GM06990 (cell line): ENCODE measurements at regions not wholly inside any gene's neighbourhood (a gene's known extent, or its start where the extent isn't known, plus 50 kb on each side); places are given as distances from the start of the nearest gene placed in this dataset.

Experiments
- DNase-seq: peaks from one replicate; pipeline ENCODE4 v3.0.0-alpha.2; 2011; ENCODE audit not compliant: insufficient read length; ENCODE audit errors: extremely low read depth
- H3K27me3 ChIP-seq: replicated peaks from 2 replicates; pipeline ENCODE4 v1.6.0; 2011; ENCODE audit warnings: low read length; ENCODE audit not compliant: control insufficient read depth, insufficient read depth
- H3K36me3 ChIP-seq: 2 replicates; pipeline ENCODE4 v1.5.1; 2011; ENCODE audit warnings: low read length; ENCODE audit not compliant: control insufficient read depth, insufficient read depth
- H3K4me3 ChIP-seq: replicated peaks from 2 replicates; pipeline ENCODE4 v1.5.1; 2011; ENCODE audit warnings: low read depth, mild to moderate bottlenecking, control low read depth, low read length
- CTCF ChIP-seq: IDR thresholded peaks from 2 replicates; pipeline ENCODE4 v1.5.1; 2011; ENCODE audit warnings: low read length, control low read depth, mild to moderate bottlenecking, inconsistent platforms; ENCODE audit not compliant: insufficient read depth, poor library complexity, severe bottlenecking

DNA sequence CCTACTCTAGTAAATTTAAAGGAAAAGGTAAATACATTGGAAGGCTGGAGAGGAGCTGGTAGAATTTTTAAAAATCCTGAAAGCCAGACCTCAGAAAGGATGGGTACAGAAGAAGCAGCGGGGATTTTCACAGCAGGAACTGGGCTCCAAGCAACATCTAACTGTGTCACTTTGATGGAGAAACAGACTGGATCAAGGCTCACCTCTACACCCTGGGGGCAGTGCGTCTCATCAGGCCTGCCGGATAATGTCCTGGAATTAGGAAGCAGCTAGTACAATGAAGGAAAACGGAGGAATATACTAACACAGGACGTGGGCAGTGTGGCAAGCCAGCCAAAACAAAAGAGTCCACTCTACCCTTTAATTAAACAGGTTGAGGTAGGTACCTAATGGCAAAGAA lies 463.6 kb downstream of the TAF11L14 start:
- no peak for TF ChIP-seq CTCF
- Histone ChIP-seq H3K4me3 (no peak overlapping the region), H3K36me3 (no peaks in the 10 kb centered on the region), H3K27me3 (no peaks in the 10 kb centered on the region)
- no peak for DNase-seq

GRCh38 chr5:18098691-18099090 lies 464.4 kb downstream of the TAF11L14 start:
- Histone ChIP-seq H3K36me3 (no peaks in the 10 kb centered on the region), H3K4me3 (no peak overlapping the region), H3K27me3 (no peaks in the 10 kb centered on the region)
- TF ChIP-seq CTCF = no peak
- no peak for DNase-seq

DNA sequence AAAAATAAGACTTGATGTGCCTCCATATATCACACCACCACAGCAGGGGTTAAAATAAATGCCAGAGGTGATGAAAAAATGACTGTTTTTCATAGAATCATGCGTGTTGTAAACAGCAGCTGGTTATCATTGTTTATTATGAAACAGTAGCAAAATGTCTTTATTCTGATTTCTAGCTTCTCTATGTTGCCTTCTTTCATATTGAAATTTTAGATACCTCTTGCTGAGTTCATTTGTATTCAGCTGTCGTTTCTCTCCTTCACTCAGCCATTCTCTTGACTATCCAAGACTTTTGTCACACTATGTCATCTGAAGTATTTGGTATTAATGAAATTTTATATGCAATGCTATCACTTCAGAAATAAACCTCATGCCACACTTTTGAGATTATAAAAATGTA lies 465.0 kb downstream of the TAF11L14 start:
- no peak for DNase-seq

DNA sequence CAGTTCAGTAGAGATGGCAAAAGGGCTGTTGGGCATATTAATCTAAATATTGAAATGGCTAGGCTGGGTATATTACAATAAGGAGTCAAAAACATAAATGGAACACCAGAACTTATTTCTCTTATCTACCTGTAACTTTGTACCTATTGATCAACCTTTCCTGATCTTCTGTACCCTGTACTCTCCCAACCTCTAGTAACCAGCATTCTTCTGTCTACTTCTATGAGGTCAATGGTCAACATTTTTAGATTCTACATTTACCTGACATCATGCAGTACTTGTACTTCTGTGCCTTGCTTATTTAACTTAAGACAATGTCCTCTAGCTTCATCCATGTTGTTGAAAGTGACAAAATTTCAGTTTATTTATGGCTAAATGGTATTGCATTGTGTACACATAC lies 467.3 kb downstream of the TAF11L14 start:
- Histone ChIP-seq H3K27me3 (no peaks in the 10 kb centered on the region), H3K36me3 (no peaks in the 10 kb centered on the region), H3K4me3 (no peak overlapping the region)
- no peak for TF ChIP-seq CTCF
- no peak for DNase-seq

More for the DNA sequence above, 465.0 kb downstream of the TAF11L14 start:
- Histone ChIP-seq H3K4me3 (no peak overlapping the region), H3K27me3 (no peaks in the 10 kb centered on the region), H3K36me3 (no peaks in the 10 kb centered on the region)
- no peak for TF ChIP-seq CTCF

DNA sequence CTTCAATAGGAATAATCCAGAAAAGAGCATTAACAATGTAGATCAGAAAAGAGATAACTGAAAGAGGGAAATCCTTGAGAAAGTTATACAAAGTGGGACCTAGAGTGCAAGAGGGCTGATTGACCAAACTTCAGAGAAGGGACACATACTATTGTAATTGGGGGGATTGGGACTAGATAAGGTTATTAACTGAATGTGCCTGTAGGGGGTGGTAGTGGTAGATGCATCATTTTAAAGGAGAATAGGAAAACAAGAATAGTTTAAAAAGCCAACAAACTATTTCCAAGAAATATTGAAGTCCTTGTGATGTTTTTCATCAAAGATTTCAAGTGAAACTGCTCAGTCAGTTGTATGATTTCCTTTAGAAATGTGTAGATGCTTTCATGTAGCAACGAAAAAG lies 468.5 kb downstream of the TAF11L14 start:
- no peak overlapping the region for H3K4me3 ChIP-seq
- no peaks in the 10 kb centered on the region for H3K36me3 ChIP-seq
- DNase-seq = no peak
- TF ChIP-seq CTCF = no peak
- no peaks in the 10 kb centered on the region for H3K27me3 ChIP-seq

DNA sequence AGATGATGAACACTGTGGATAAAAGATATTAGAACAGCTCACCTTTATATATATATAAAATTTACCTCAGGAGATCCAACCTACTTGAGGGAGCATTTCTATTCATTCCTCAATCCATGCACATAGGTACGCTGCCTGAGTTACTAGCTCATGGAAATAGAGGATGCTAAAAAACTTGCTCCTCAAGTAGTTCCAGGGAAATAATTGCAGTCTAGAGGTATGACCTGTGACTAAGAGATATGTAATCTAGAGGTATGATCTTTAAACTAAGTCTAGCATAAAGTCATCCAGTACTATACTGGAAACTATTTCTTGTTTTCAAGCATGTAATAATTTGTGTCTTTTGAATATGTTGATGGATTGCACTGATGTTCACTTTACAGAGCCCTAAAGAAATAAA lies 471.2 kb downstream of the TAF11L14 start:
- no peak for TF ChIP-seq CTCF
- Histone ChIP-seq H3K36me3 (no peaks in the 10 kb centered on the region), H3K27me3 (no peaks in the 10 kb centered on the region), H3K4me3 (no peak overlapping the region)
- no peak for DNase-seq
